H1 (cell line): ENCODE measurements at regions not wholly inside any gene's neighbourhood (a gene's known extent, or its start where the extent isn't known, plus 50 kb on each side); places are given as distances from the start of the nearest gene placed in this dataset.

ENCODE experiments used
- CTCF ChIA-PET: fragments of 300-600 bp; sonication (Branson Sonifier 250); formaldehyde crosslinking; loops from one replicate; lab custom pipeline; 2021; ENCODE audit not compliant: partially characterized antibody; lab: Charles Lee
- POLR2A ChIA-PET: fragments of 300-600 bp; sonication (Branson Sonifier 250); formaldehyde crosslinking; loops from one replicate; lab custom pipeline; 2021; ENCODE audit warnings: inconsistent platforms; ENCODE audit not compliant: partially characterized antibody; lab: Charles Lee
- DNase-seq, 2 experiments: peaks; one replicate each; pipeline versions ENCODE4 v3.0.0 to v3.0.0-alpha.2; 2010 to 2022; ENCODE audit warnings: low spot score in 2 of 2, low read depth in 1 of 2, mixed read lengths in 1 of 2
- FAIRE-seq: peaks from 2 replicates; lab custom pipeline; 2011; peaks lifted over from hg19 to GRCh38; lab: Jason Lieb, UNC
- H2AFZ ChIP-seq: 2 replicates; pipeline ENCODE4 v1.8.1; 2012; ENCODE audit warnings: low read length, inconsistent platforms
- H2AK5ac ChIP-seq: 2 replicates; pipeline ENCODE4 v1.6.1; 2013; ENCODE audit warnings: low read depth, low read length
- H2BK120ac ChIP-seq: replicated peaks from 2 replicates; pipeline ENCODE3; 2013; ENCODE audit warnings: low read depth, low read length, inconsistent platforms
- H2BK12ac ChIP-seq: 2 replicates; pipeline ENCODE4 v1.6.1; 2013; ENCODE audit warnings: low read depth, low read length
- H2BK15ac ChIP-seq: 2 replicates; pipeline ENCODE4 v1.6.1; 2013; ENCODE audit warnings: low read length
- H2BK20ac ChIP-seq: 2 replicates; pipeline ENCODE4 v1.6.1; 2013; ENCODE audit warnings: low read length
- H2BK5ac ChIP-seq: 2 replicates; pipeline ENCODE4 v1.6.1; 2013; ENCODE audit warnings: low read depth, low read length
- H3K14ac ChIP-seq: 2 replicates; pipeline ENCODE4 v1.6.1; 2013; ENCODE audit warnings: inconsistent platforms; ENCODE audit not compliant: insufficient read length
- H3K18ac ChIP-seq: 2 replicates; pipeline ENCODE4 v1.6.1; 2013; ENCODE audit warnings: low read length; ENCODE audit errors: extremely low read depth
- H3K23ac ChIP-seq: 2 replicates; pipeline ENCODE4 v1.6.1; 2013; ENCODE audit warnings: inconsistent platforms; ENCODE audit not compliant: insufficient read length
- H3K23me2 ChIP-seq: 2 replicates; pipeline ENCODE4 v1.6.1; 2013; ENCODE audit warnings: low read depth, low read length
- H3K27ac ChIP-seq: 2 replicates; pipeline ENCODE4 v1.6.1; 2011; ENCODE audit warnings: low read depth, low read length, inconsistent platforms
- H3K27me3 ChIP-seq, 4 experiments: replicated peaks in 1 of 4; 1 replicate in 1 of 4; 2 replicates in 3 of 4; pipeline versions ENCODE4 v1.6.1 to v1.8.1; 2011 to 2013; ENCODE audit warnings: low read length in 3 of 4, mild to moderate bottlenecking in 3 of 4, inconsistent platforms in 2 of 4, mixed read lengths in 2 of 4, moderate library complexity in 1 of 4; ENCODE audit not compliant: control insufficient read depth in 3 of 4, insufficient read depth in 3 of 4; ENCODE audit errors: extremely low read depth in 1 of 4
- H3K36me3 ChIP-seq, 4 experiments: 2 replicates each; pipeline versions ENCODE4 v1.6.1 to v1.8.1; 2011 to 2013; ENCODE audit warnings: mild to moderate bottlenecking in 4 of 4, low read length in 3 of 4, moderate library complexity in 2 of 4, control low read depth in 1 of 4, inconsistent platforms in 1 of 4; ENCODE audit not compliant: insufficient read depth in 4 of 4, control insufficient read depth in 2 of 4
- H3K4ac ChIP-seq: replicated peaks from 2 replicates; pipeline ENCODE3; 2013; ENCODE audit warnings: low read length, low read depth, mixed read lengths, inconsistent platforms; ENCODE audit not compliant: insufficient read length
- H3K4me1 ChIP-seq, 4 experiments: replicated peaks in 1 of 4; 1 replicate in 1 of 4; 2 replicates in 3 of 4; pipeline versions ENCODE4 v1.6.1 to v1.8.1; 2011 to 2013; ENCODE audit warnings: low read length in 3 of 4, inconsistent platforms in 2 of 4, mixed read lengths in 1 of 4; ENCODE audit not compliant: insufficient read depth in 4 of 4, control insufficient read depth in 3 of 4
- H3K4me2 ChIP-seq, 2 experiments: 2 replicates each; pipeline versions ENCODE4 v1.6.1 to v1.8.1; 2011 to 2013; ENCODE audit warnings: low read depth in 2 of 2, low read length in 2 of 2, control low read depth in 1 of 2, inconsistent platforms in 1 of 2, mild to moderate bottlenecking in 1 of 2; ENCODE audit not compliant: insufficient read depth in 1 of 2
- H3K4me3 ChIP-seq, 4 experiments: fragments of 200-600, 300-600 bp in 1 of 4; sonication (generic), shearing (Covaris generic), sonication (Bioruptor Twin) in 1 of 4; 2 replicates each; pipeline versions ENCODE4 v1.5.1 to v1.8.1; 2011 to 2016; ENCODE audit warnings: low read length in 4 of 4, low read depth in 3 of 4, control low read depth in 2 of 4, inconsistent platforms in 2 of 4, mild to moderate bottlenecking in 2 of 4, mixed read lengths in 1 of 4, moderate library complexity in 1 of 4; ENCODE audit not compliant: insufficient read depth in 2 of 4; ENCODE audit errors: extremely low read depth in 1 of 4
- H3K56ac ChIP-seq: replicated peaks from 2 replicates; pipeline ENCODE3; 2013; ENCODE audit warnings: low read depth, mild to moderate bottlenecking, mixed read lengths, low read length, inconsistent platforms; ENCODE audit not compliant: insufficient read length
- H3K79me1 ChIP-seq: 2 replicates; pipeline ENCODE4 v1.6.1; 2013; ENCODE audit warnings: low read depth, low read length, control low read depth
- H3K79me2 ChIP-seq, 2 experiments: 2 replicates each; pipeline versions ENCODE4 v1.6.1 to v1.8.1; 2012 to 2013; ENCODE audit warnings: low read length in 2 of 2, mild to moderate bottlenecking in 2 of 2, inconsistent platforms in 1 of 2; ENCODE audit not compliant: insufficient read depth in 2 of 2, control insufficient read depth in 1 of 2
- H3K9ac ChIP-seq, 4 experiments: replicated peaks in 1 of 4; 1 replicate in 1 of 4; 2 replicates in 3 of 4; pipeline versions ENCODE4 v1.6.1 to v1.8.1; 2011 to 2013; ENCODE audit warnings: low read depth in 3 of 4, low read length in 3 of 4, control low read depth in 2 of 4, mild to moderate bottlenecking in 2 of 4, moderate library complexity in 2 of 4, inconsistent platforms in 1 of 4; ENCODE audit errors: extremely low read depth in 1 of 4
- H3K9me3 ChIP-seq, 2 experiments: 2 replicates each; pipeline versions ENCODE4 v1.6.1 to v1.8.1; 2012 to 2013; ENCODE audit warnings: mild to moderate bottlenecking in 2 of 2, moderate library complexity in 2 of 2, control low read depth in 1 of 2, inconsistent platforms in 1 of 2, low read depth in 1 of 2, low read length in 1 of 2, mixed read lengths in 1 of 2; ENCODE audit not compliant: insufficient read depth in 2 of 2
- H4K20me1 ChIP-seq, 2 experiments: replicated peaks in 1 of 2; 2 replicates each; pipeline versions ENCODE3 to v1.8.1; 2011 to 2013; ENCODE audit warnings: inconsistent platforms in 2 of 2, low read length in 2 of 2, mild to moderate bottlenecking in 1 of 2; ENCODE audit not compliant: insufficient read depth in 2 of 2, control insufficient read depth in 1 of 2
- H4K5ac ChIP-seq: 2 replicates; pipeline ENCODE4 v1.6.1; 2013; ENCODE audit warnings: low read length, low read depth, mixed read lengths, inconsistent platforms; ENCODE audit not compliant: insufficient read length
- H4K8ac ChIP-seq: 2 replicates; pipeline ENCODE4 v1.8.0; 2013; ENCODE audit warnings: mild to moderate bottlenecking, moderate library complexity, low read length, inconsistent platforms; ENCODE audit not compliant: insufficient read depth; ENCODE audit errors: extremely low read depth
- H4K91ac ChIP-seq: replicated peaks from 2 replicates; pipeline ENCODE3; 2013; ENCODE audit warnings: low read length, mixed read lengths, inconsistent platforms; ENCODE audit not compliant: insufficient read length
- WGBS, 2 experiments: shearing (Covaris generic) in 1 of 2; methylation state at CpG; one replicate each; pipeline versions ENCODE4 v1.1.6 to v1.1.7; 2013 to 2015; ENCODE audit warnings: low lambda C conversion rate in 2 of 2, mixed read lengths in 2 of 2, inconsistent platforms in 1 of 2, low coverage in 1 of 2, missing lambda C conversion rate in 1 of 2; ENCODE audit not compliant: insufficient replicate concordance in 2 of 2, insufficient coverage in 1 of 2, insufficient read length in 1 of 2; ENCODE audit errors: extremely low coverage in 1 of 2, missing lambda C conversion rate in 1 of 2; 5-methylcytosine and 5-hydroxymethylcytosine counted together
- TF ChIP-seq, protein P1 (sequence below), 3 experiments: IDR thresholded peaks; 1 replicate in 2 of 3; 2 replicates in 1 of 3; pipeline versions ENCODE4 v1.5.1 to v1.6.1; 2011; ENCODE audit warnings: low read length in 3 of 3, mild to moderate bottlenecking in 3 of 3, inconsistent platforms in 2 of 3, low read depth in 1 of 3, moderate library complexity in 1 of 3; ENCODE audit not compliant: insufficient read depth in 1 of 3; ENCODE audit errors: control extremely low read depth in 1 of 3
- TF ChIP-seq, protein P2 (sequence below): IDR thresholded peaks from 2 replicates; pipeline ENCODE4 v1.6.1; 2012; ENCODE audit warnings: inconsistent platforms

DNA sequence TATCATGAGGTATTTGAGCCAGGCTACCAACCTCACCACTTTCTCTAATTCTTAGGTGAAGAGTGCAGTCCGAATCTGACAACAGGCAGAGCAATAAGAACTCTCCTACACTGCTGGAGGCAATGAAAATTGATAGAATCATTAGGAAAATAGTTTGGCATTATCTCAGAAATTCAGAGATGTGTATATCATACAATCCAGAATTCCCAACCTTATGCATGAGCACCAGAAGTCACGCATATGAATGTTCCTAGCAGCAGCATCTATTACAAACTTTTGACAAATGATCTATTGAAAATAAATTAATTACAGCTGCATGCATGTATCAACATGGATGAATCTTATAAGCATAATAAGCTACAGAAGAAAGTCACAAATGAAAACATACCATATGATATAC is 176.9 kb upstream of the CAMK1G start:
- Histone ChIP-seq H3K9me3 (no peaks in the 10 kb centered on the region), H2AFZ (no peak overlapping the region), H2BK120ac (peak overlapping the region; percentile 59), H2BK15ac (no peak overlapping the region), H3K14ac (no peak overlapping the region), H3K27ac (no peak overlapping the region), H3K79me2 (no peaks in the 10 kb centered on the region), H3K79me1 (no peaks in the 10 kb centered on the region), H3K56ac (no peak overlapping the region), H2BK12ac (peak overlapping the region; percentile 10; the same call in 1 of the 2 replicates), H2BK20ac (peak overlapping the region; percentile 62; the same call in 1 of the 2 replicates), H3K4me3 (no peak overlapping the region), H2AK5ac (no peak overlapping the region), H3K27me3 (no peaks in the 10 kb centered on the region), H3K4me1 (peaks cover 5 to 22% (median 18%) of the 10 kb centered on the region in 4 experiments; a peak in 6 of 7 replicates), H4K8ac (no peak overlapping the region), H3K23ac (no peak overlapping the region), H3K4ac (no peak overlapping the region), H2BK5ac (no peak overlapping the region; the same call in 1 of the 2 replicates), H4K20me1 (no peaks in the 10 kb centered on the region), H4K91ac (peak overlapping the region; percentile 7), H3K18ac (no peak overlapping the region; the same call in 1 of the 2 replicates), H3K4me2 (0 out of 4 replicates have a peak overlapping the region, but pooled peaks of 1 of the 2 experiments have one; percentile 34), H3K9ac (no peak overlapping the region), H4K5ac (no peak overlapping the region), H3K23me2 (no peaks in the 10 kb centered on the region), H3K36me3 (no peaks in the 10 kb centered on the region)
- TF ChIP-seq, protein P1, sequence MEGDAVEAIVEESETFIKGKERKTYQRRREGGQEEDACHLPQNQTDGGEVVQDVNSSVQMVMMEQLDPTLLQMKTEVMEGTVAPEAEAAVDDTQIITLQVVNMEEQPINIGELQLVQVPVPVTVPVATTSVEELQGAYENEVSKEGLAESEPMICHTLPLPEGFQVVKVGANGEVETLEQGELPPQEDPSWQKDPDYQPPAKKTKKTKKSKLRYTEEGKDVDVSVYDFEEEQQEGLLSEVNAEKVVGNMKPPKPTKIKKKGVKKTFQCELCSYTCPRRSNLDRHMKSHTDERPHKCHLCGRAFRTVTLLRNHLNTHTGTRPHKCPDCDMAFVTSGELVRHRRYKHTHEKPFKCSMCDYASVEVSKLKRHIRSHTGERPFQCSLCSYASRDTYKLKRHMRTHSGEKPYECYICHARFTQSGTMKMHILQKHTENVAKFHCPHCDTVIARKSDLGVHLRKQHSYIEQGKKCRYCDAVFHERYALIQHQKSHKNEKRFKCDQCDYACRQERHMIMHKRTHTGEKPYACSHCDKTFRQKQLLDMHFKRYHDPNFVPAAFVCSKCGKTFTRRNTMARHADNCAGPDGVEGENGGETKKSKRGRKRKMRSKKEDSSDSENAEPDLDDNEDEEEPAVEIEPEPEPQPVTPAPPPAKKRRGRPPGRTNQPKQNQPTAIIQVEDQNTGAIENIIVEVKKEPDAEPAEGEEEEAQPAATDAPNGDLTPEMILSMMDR (IDR thresholded peaks at IDR 0.05; ENCODE audit: control extremely low read depth in 1 of 3, insufficient read depth in 1 of 3, low read depth in 1 of 3, low read length in 3 of 3) = no peak
- TF ChIP-seq, protein P2, sequence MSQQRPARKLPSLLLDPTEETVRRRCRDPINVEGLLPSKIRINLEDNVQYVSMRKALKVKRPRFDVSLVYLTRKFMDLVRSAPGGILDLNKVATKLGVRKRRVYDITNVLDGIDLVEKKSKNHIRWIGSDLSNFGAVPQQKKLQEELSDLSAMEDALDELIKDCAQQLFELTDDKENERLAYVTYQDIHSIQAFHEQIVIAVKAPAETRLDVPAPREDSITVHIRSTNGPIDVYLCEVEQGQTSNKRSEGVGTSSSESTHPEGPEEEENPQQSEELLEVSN = 0 out of 2 replicates have a peak, but pooled peaks have one; percentile 1
- no peak for DNase-seq
- WGBS, 2 experiments = 90% methylated on average over 2 of the region's 2 CpGs; no CpG with 5 or more reads in 1 of the 2 experiments
- POLR2A ChIA-PET = interaction anchor here (1.1 kb wide), 1 partner anchor 28 kb away, joined by 4 read pairs; no protein-coding TSS in a partner anchor
- FAIRE-seq = no peak
- CTCF ChIA-PET = interaction anchor here (0.8 to 3.7 kb wide), 9 partner anchors 9 to 158 kb away, joined by 3 to 17 read pairs (median 6); no protein-coding TSS in a partner anchor
